Limb (tissue), 2 donors: ENCODE measurements at regions not wholly inside any gene's neighbourhood (a gene's known extent, or its start where the extent isn't known, plus 50 kb on each side); places are given as distances from the start of the nearest gene placed in this dataset.

ENCODE experiments used
- DNase-seq, 2 donors: peaks; one replicate each; pipeline ENCODE4 v3.0.0-alpha.2; 2016; ENCODE audit errors: extremely low spot score in 2 of 2

DNA sequence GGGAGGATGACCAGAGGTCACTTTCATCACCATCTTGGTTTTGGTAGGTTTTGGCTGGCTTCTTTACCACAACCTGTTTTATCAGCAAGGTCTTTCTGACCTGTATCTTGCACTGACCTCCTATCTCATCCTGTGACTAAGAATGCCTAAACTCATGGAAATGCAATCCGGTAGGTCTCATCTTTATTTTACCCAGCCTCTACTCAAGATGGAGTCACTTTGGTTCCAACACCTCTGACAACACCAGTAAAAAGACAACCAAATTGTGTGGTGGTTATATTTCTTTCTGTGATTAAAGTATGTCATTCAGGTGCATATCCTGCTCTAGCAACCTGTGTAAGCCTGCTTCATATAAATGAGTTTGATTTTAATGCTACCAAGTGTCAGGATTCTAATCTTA lies 636.7 kb downstream of the PCDH7 start:
- DNase-seq, result no peak

- DNase-seq, result no peak
These were observed 640.6 kb downstream of the PCDH7 start for GRCh38 chr4:31360786-31361185.

GRCh38 chr4:31362756-31363155 lies 642.6 kb downstream of the PCDH7 start:
- no peak for DNase-seq

- DNase-seq, result no peak
These were observed 645.0 kb downstream of the PCDH7 start for GRCh38 chr4:31365006-31365690.

DNA sequence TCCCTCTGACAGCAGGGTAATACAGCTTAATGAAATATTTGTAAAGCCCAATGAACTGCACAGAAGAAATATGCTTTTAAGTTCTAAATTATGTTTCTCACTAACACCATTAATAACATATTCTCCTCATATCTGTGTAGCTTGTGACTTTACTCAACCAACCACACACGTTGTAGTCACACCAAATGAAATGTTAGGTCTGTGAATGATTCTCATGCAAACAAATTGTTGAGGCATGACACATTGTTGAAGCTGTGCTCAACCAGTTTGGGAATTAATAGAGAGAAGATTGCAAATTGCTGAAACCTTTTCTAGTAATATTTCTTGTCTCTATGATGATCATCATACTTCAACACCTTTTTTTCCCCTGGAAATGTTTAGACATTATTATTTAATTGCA lies 645.9 kb downstream of the PCDH7 start:
- DNase-seq, result no peak

DNA sequence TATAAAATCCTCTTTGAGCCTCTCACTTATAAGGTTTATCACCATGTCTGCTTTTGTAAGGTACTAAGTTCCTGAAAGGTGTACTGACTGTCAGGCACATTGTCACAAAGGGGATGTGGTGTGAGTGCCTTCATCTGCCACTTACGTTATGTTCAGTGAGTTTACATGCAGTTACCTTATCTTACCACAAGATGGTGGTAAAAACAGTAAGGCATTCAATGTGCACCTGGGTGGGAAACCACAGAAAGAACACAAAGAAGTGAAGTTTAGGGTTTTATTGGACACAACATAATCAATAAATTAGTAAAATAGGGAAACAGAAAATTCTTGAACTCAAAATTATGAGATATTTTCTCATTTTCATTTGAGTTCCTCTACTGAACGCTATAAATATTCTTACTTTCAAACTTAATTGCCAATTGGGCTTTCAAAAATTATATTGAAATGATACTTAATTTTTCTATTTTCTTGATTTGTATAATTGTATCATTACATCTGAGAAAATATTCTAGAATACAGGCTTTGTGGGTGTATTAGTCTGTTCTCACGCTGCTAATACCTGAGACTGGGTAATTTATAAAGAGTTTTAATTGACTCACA lies 650.8 kb downstream of the PCDH7 start:
- DNase-seq, result peak in 1 of 2 donors; percentile 67

DNA sequence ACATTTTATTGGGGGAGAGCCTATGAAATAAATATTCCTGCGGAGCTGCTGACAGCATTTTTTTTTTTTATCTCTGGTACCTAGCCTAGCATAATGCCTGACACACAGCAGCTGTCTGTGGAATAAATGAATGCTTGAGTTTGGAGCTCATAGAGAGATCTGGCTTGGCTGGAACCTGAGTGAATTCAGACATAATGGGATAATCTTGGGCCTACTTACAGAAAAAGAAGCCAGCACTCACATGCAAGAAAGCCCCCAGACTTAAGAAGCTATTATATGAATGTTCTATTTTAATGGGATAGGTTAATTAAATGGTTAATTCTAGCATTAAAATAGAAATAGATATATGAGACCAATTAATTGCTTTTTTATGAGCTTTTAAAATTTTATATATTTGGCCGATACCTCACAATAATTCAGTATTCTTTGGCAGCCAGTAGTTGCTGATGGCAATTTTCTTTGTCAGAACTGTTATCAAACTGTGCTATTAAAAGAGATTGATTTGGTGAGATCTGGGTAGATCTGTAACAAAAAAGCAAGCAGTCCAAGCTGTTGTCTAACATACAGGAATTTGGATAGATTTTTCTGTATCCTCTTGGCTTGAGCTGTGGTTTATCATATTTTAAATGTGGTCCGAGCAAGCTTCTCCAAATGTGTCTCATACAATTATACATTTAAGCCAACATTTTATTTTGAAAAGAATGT lies 654.2 kb downstream of the PCDH7 start:
- no peak for DNase-seq

GRCh38 chr4:31375936-31376335 lies 655.8 kb downstream of the PCDH7 start:
- DNase-seq, result no peak

- DNase-seq, result no peak
These were observed 659.2 kb downstream of the PCDH7 start for GRCh38 chr4:31379364-31379763.

DNA sequence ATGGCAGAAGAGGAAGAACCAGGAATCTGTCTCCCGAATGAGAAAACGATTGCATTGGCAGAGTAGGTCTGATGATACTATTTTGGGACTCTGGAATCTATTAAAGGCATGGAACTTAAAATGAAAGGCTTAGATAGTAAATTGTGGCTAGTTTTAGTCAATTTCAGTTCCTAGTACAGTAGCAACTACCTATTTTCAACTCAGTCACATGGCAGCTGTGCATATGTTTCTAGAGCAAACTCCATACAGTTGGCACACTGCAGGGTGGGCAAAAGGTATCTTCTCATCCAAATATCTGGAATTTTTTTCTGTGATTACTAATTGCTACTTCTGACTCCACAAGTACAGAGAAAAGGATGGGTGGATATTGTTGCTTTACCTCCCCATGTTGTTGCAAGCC lies 663.6 kb downstream of the PCDH7 start:
- DNase-seq, result no peak

GRCh38 chr4:31390849-31391248 lies 670.7 kb downstream of the PCDH7 start:
- DNase-seq, result no peak

DNA sequence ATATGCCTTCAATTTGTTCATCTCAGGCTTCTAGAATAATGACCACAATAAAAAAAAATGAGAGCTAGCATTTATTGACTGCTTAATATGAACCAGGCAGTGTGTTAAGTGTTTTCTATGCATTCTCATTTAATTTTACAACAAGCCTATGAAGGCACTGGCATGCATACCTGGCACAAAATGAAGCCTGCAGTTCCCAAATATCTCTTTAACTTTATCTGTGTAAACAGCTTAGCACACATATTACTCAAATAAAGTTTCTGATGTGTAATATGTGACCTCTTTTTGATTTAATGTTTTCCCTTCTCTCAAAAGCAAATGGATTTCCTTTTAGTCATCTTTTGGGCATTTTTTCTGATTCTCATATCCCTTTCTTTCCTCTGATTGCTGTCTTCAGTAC lies 671.8 kb downstream of the PCDH7 start:
- DNase-seq, result no peak

GRCh38 chr4:31392923-31393322 lies 672.8 kb downstream of the PCDH7 start:
- no peak for DNase-seq

DNA sequence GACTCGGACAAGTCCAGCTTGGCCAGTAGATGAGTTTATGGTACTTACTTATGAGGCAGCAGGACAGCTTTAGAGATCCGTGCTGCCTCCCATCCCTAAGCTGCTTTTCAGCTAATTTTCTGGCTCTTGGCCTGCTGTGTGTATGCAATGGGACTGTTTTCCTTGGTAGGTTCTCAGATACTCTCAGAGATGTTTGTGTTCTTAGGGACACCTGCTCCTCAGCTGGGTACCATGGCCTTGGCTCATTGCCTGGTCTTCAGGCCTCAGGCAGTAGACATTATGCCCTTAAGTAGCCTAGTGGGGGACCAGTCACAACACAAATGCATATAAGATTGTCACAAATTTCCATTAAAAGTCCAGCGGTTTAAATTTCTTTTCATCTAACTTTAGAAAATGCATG lies 688.0 kb downstream of the PCDH7 start:
- DNase-seq, result no peak

DNA sequence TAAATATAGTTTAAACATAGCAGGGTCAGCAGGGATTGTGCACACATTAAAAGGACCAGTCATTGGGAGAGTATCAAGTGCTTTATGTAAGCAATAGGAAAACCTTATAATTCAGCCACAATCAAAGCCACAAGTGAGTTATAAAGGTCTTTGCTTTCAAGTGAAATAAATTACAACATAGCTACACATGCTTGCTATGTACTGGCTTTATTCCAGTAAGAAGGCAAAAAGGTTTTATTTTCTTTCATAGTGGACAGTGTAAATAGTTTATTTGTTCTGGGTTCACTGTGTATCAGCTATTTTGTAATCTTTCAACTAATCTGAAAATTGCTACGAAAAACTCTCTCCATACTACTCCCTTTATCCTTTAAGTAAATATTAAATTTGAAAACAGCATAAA lies 691.4 kb downstream of the PCDH7 start:
- no peak for DNase-seq

- no peak for DNase-seq
These were observed 695.5 kb downstream of the PCDH7 start for GRCh38 chr4:31415629-31416028.

DNA sequence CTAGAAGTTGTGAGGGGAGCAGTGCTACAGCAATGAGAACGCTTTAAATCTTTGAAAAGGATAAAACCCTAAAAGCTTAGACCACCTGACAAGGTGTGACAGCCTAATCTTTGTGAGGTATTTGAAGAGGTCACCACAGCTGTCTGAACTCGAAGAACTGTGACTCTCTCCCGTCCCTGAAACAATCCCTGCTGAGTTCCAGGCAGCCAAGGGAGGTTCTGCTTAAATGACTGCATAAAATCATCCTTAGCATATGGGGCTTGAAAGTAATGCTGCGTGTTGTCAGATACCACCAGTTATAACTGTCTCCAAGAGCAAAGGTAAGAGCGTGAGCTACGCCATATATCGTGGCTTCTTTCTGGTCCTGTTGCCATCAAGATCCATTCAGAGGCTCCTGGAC lies 696.3 kb downstream of the PCDH7 start:
- DNase-seq, result no peak

DNA sequence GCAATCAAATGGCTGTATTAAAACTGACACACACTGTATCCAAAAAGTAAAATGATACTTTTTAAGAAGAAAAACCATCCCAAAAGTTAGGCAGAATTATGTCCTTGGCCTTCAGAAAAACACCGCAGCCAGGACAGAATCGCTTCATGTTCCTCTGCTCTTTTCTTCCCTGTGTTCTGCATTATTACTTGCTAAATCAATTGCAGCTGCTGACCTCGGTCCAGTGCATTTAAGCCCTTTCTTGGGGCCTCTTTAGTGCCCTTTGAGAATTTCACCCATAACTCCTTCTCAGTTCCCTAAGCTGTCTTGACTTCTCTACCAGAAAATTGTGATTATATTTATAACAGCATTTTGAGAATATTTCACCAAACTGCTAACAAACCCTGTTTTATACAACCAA lies 696.9 kb downstream of the PCDH7 start:
- DNase-seq, result no peak

DNA sequence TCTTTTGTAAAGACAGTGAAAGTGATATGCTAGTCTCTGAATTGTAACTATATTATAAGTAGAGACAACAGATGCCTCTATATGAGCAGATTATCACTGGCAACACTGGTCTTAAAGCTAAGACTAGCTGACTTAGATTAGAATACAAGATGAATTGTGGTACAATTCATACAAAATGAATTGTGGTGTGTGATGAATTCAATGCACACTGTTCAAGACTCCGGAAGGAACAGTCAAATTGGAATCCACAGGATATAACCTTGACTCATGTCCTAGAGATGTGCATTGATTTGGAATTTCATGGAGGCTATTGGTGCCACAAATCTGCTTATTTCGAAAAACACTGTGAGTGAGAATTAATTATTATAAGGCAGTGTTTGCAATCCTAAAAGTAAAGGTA lies 701.8 kb downstream of the PCDH7 start:
- no peak for DNase-seq

- no peak for DNase-seq
These were observed 707.5 kb downstream of the PCDH7 start for GRCh38 chr4:31427691-31428090.

DNA sequence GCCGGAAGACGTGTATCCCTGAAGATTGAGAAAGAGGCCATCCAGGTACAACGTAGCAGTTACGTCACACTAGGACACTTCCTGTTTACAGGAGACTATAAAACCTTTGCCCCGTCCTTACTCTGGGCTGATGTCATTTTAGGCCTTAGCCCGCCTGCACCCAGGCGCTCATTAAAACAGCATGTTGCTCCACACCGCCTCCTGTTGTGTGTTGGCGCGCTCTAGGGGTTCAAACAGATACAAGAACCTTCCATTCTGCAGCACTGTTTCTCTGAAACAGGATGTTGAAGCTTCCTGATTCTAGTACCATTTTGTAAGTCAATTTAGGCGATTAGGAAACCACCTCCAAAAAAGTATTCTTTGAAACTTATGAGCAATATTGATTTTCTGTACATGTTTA lies 722.1 kb downstream of the PCDH7 start:
- no peak for DNase-seq

GRCh38 chr4:31445526-31445925 lies 725.4 kb downstream of the PCDH7 start:
- DNase-seq, result no peak

DNA sequence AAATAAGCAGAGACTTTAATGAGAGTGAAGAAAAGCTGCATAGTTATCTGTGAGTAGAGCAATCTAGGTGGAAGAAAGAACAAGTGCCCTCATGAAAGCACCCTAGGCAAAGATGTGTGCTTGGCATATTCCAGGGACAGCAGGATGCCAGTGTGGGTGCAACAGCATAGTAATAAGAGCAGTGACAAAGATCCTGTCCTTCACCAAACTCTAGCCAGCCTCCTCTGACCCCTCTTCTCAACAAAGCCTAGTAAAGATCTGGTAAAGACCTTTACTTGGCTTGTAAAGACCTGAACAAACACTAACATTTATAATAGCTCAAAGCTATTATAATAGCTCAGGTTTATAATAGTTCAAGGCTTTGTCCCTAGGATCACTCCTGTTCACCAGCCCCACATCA lies 735.4 kb downstream of the PCDH7 start:
- DNase-seq, result no peak
